ENCODE measurements at regions not wholly inside any gene's neighbourhood (a gene's known extent, or its start where the extent isn't known, plus 50 kb on each side); places are given as distances from the start of the nearest gene placed in this dataset.

GRCh38 chr20:61127311-61128039, 124.6 kb upstream of the CDH4 start:
- no peak for TF ChIP-seq CTCF (IDR thresholded peaks at IDR 0.05)
- TF ChIP-seq POLR2A (IDR thresholded peaks at IDR 0.05): no peak

Data from uterus (tissue), 2 donors.